HEK293 (cell line): ENCODE measurements at regions not wholly inside any gene's neighbourhood (a gene's known extent, or its start where the extent isn't known, plus 50 kb on each side); places are given as distances from the start of the nearest gene placed in this dataset.

ENCODE experiments used
- CTCF ChIA-PET: fragments of 350-600 bp; formaldehyde crosslinking; extraction: SDS; loops from one replicate; lab custom pipeline; 2021; ENCODE audit warnings: antibody characterized with exemption; lab: Yijun Ruan, JAX
- POLR2A ChIA-PET: fragments of 300-600 bp; formaldehyde crosslinking; extraction: SDS; loops from one replicate; lab custom pipeline; 2020; ENCODE audit warnings: antibody characterized with exemption, inconsistent platforms; lab: Yijun Ruan, JAX
- H3K27ac ChIP-seq: fragments of 200-500 bp; sonication (Bioruptor generic); 2 replicates; pipeline ENCODE4 v1.5.1; 2014; ENCODE audit warnings: low read depth, low read length, control low read depth, inconsistent platforms; ENCODE audit errors: extremely low read depth
- H3K36me3 ChIP-seq, 2 experiments: fragments of 200-500 bp in 1 of 2; sonication (Bioruptor generic) in 1 of 2; 1 replicate in 1 of 2; 2 replicates in 1 of 2; pipeline ENCODE4 v1.5.1; 2014 to 2017; ENCODE audit warnings: inconsistent platforms in 2 of 2, low read length in 2 of 2; ENCODE audit not compliant: control insufficient read depth in 2 of 2, insufficient read depth in 1 of 2
- H3K4me1 ChIP-seq: fragments of 200-500 bp; sonication (Bioruptor generic); 2 replicates; pipeline ENCODE4 v1.5.1; 2014; ENCODE audit warnings: mild to moderate bottlenecking, low read length, inconsistent platforms; ENCODE audit not compliant: control insufficient read depth, insufficient read depth
- H3K4me3 ChIP-seq: 2 replicates; pipeline ENCODE4 v1.5.1; 2011; ENCODE audit warnings: low read depth, mild to moderate bottlenecking, control low read depth, low read length, moderate library complexity
- H3K9me3 ChIP-seq: fragments of 200-500 bp; sonication (Bioruptor generic); 2 replicates; pipeline ENCODE4 v1.5.1; 2014; ENCODE audit warnings: low read depth, low read length, inconsistent platforms; ENCODE audit not compliant: control insufficient read depth, insufficient read depth
- GFI1B ChIP-seq: fragments of 450-650 bp; formaldehyde crosslinking; IDR thresholded peaks from 2 replicates; pipeline ENCODE4 v1.5.1; 2016; ENCODE audit warnings: missing biosample characterization, missing genetic modification characterization
- OSR2 ChIP-seq: fragments of 450-650 bp; formaldehyde crosslinking; IDR thresholded peaks from 2 replicates; pipeline ENCODE4 v1.5.1; 2016; ENCODE audit warnings: missing biosample characterization, missing genetic modification characterization
- PATZ1 ChIP-seq: fragments of 450-650 bp; formaldehyde crosslinking; IDR thresholded peaks from 2 replicates; pipeline ENCODE4 v1.5.1; 2016; ENCODE audit warnings: missing biosample characterization, missing genetic modification characterization
- TSHZ1 ChIP-seq: fragments of 450-650 bp; formaldehyde crosslinking; IDR thresholded peaks from 2 replicates; pipeline ENCODE4 v1.5.1; 2016; ENCODE audit warnings: missing biosample characterization, missing genetic modification characterization, borderline replicate concordance
- ZBTB17 ChIP-seq: fragments of 450-650 bp; formaldehyde crosslinking; IDR thresholded peaks from 2 replicates; pipeline ENCODE4 v1.5.1; 2016; ENCODE audit warnings: missing biosample characterization, missing genetic modification characterization
- ZBTB26 ChIP-seq: fragments of 450-650 bp; formaldehyde crosslinking; optimal IDR thresholded peaks from 2 replicates; pipeline ENCODE3; 2016; ENCODE audit warnings: missing biosample characterization, mild to moderate bottlenecking, missing genetic modification characterization
- ZBTB44 ChIP-seq: fragments of 450-650 bp; IDR thresholded peaks from 2 replicates; pipeline ENCODE4 v1.5.1; 2018; ENCODE audit warnings: missing biosample characterization, mild to moderate bottlenecking, missing genetic modification characterization
- ZEB2 ChIP-seq: fragments of 450-650 bp; formaldehyde crosslinking; IDR thresholded peaks from 2 replicates; pipeline ENCODE4 v1.5.1; 2016; ENCODE audit warnings: missing biosample characterization, missing genetic modification characterization
- ZNF433 ChIP-seq: fragments of 450-650 bp; formaldehyde crosslinking; IDR thresholded peaks from 2 replicates; pipeline ENCODE4 v1.5.1; 2016; ENCODE audit warnings: missing biosample characterization, missing genetic modification characterization, low read depth
- ZNF473 ChIP-seq: fragments of 450-650 bp; formaldehyde crosslinking; IDR thresholded peaks from 2 replicates; pipeline ENCODE4 v1.5.1; 2017; ENCODE audit warnings: missing biosample characterization, missing genetic modification characterization
- ZNF610 ChIP-seq: fragments of 450-650 bp; formaldehyde crosslinking; IDR thresholded peaks from 2 replicates; pipeline ENCODE4 v1.5.1; 2016; ENCODE audit warnings: missing biosample characterization, missing genetic modification characterization, borderline replicate concordance
- ZNF707 ChIP-seq: fragments of 450-650 bp; formaldehyde crosslinking; IDR thresholded peaks from 2 replicates; pipeline ENCODE4 v1.5.1; 2016; ENCODE audit warnings: missing biosample characterization, missing genetic modification characterization
- ZNF843 ChIP-seq: fragments of 450-650 bp; formaldehyde crosslinking; IDR thresholded peaks from 2 replicates; pipeline ENCODE4 v1.5.1; 2016; ENCODE audit warnings: missing biosample characterization, missing genetic modification characterization
- TF ChIP-seq, protein P1 (sequence below): fragments of 450-650 bp; formaldehyde crosslinking; IDR thresholded peaks from 2 replicates; pipeline ENCODE4 v1.5.1; 2017; ENCODE audit warnings: missing biosample characterization, missing genetic modification characterization

DNA sequence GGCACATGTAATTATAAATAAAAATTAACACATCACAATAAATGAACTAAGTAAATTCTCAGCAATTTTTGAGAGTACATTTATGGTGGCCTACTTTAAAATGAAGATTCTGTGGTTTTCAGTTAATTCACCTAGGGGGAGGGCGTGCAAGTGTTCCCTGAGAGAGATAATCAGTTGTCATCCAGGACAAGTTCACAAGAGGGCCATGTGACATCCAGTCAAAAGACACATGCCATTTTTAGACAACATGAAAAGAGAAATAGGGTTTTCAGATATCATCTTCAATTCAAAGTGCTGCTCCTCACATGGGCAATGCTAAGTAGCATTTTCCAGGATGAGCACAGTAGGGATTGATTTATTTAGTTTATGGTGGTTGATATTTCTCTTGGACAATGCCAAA lies 393.7 kb downstream of the STK39 start:
- no peak overlapping the region for H3K4me3 ChIP-seq
- no peaks in the 10 kb centered on the region for H3K9me3 ChIP-seq
- H3K36me3 ChIP-seq = no peaks in the 10 kb centered on the region
- no peak overlapping the region for H3K27ac ChIP-seq
- no peak for TF ChIP-seq ZBTB44 (tag by site-specific recombination)
- no peak for TF ChIP-seq ZEB2 (tag by site-specific recombination)
- TF ChIP-seq ZNF610 (tag by site-specific recombination) = no peak
- no peak for TF ChIP-seq OSR2 (tag by site-specific recombination)
- no peak for TF ChIP-seq PATZ1 (tag by site-specific recombination)
- TF ChIP-seq ZNF473 (tag by site-specific recombination) = no peak
- TF ChIP-seq ZNF433 (tag by site-specific recombination) = no peak
- no peak for TF ChIP-seq ZNF843
- TF ChIP-seq, all 188 proteins: peak for 0
- POLR2A ChIA-PET = no interaction called here
- H3K4me1 ChIP-seq = no peaks in the 10 kb centered on the region
- CTCF ChIA-PET = no interaction called here

DNA sequence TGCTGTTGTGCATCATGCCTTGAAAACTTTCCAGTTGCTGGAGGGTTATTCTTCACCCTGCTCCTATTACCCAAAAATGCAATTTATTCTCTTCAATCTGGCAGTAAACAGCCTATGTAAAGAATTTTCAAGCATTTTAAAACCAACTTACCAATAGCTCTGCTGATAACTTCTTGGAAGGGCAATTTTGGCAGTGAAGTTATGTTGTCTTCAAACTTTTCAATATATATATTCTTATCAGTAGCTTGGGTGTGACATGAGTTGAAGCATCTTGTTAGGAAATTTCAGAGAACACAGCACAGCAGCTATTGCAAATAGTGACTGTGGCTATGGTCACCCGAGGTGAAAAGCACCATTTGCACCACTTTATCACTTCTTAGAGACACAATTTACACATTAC lies 395.5 kb downstream of the STK39 start:
- H3K4me3 ChIP-seq = no peak overlapping the region
- ChIA-PET POLR2A (no interaction called here), CTCF (no interaction called here)
- no peaks in the 10 kb centered on the region for H3K9me3 ChIP-seq
- H3K36me3 ChIP-seq = no peaks in the 10 kb centered on the region
- H3K4me1 ChIP-seq = no peaks in the 10 kb centered on the region
- H3K27ac ChIP-seq = no peak overlapping the region
- no peak for TF ChIP-seq ZBTB26
- TF ChIP-seq GFI1B (tag by site-specific recombination) = no peak
- TF ChIP-seq ZNF707 (tag by site-specific recombination) = no peak
- no peak for TF ChIP-seq ZBTB17 (tag by site-specific recombination)
- TF ChIP-seq, protein P1, sequence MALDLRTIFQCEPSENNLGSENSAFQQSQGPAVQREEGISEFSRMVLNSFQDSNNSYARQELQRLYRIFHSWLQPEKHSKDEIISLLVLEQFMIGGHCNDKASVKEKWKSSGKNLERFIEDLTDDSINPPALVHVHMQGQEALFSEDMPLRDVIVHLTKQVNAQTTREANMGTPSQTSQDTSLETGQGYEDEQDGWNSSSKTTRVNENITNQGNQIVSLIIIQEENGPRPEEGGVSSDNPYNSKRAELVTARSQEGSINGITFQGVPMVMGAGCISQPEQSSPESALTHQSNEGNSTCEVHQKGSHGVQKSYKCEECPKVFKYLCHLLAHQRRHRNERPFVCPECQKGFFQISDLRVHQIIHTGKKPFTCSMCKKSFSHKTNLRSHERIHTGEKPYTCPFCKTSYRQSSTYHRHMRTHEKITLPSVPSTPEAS (tag by site-specific recombination) = no peak
- no peak for TF ChIP-seq TSHZ1 (tag by site-specific recombination)
